ENCODE measurements at regions not wholly inside any gene's neighbourhood (a gene's known extent, or its start where the extent isn't known, plus 50 kb on each side); places are given as distances from the start of the nearest gene placed in this dataset.
"Not testable (repeated sequence)": the region's sequence is repeated elsewhere in the genome, so short reads cannot be mapped to it uniquely, and the experiment has no call there.

DNA sequence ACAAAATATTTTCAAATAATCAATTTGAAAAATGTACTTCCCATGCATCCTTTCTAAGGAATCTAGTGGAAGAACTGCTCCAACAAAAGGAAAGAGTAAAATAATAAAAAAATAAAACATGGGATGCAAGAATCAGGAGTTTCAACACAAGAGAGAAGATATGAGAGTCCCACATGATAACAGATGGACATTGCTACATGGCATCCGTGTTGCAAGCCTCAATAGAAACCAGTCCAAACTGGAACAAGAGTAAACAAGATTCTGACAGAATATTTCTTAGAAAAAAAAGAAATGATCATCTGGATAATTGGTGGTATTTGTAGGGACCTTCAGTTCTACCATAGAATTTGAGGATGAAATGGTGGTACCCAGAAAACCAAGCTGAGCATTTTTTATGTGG, 186.8 kb downstream of the FRK start:
- H3K36me3 Mint-ChIP-seq (ENCODE audit: low read depth), result no peaks in the 10 kb centered on the region
- no peaks in the 10 kb centered on the region for H3K9me3 Mint-ChIP-seq
- TF ChIP-seq, protein P1, sequence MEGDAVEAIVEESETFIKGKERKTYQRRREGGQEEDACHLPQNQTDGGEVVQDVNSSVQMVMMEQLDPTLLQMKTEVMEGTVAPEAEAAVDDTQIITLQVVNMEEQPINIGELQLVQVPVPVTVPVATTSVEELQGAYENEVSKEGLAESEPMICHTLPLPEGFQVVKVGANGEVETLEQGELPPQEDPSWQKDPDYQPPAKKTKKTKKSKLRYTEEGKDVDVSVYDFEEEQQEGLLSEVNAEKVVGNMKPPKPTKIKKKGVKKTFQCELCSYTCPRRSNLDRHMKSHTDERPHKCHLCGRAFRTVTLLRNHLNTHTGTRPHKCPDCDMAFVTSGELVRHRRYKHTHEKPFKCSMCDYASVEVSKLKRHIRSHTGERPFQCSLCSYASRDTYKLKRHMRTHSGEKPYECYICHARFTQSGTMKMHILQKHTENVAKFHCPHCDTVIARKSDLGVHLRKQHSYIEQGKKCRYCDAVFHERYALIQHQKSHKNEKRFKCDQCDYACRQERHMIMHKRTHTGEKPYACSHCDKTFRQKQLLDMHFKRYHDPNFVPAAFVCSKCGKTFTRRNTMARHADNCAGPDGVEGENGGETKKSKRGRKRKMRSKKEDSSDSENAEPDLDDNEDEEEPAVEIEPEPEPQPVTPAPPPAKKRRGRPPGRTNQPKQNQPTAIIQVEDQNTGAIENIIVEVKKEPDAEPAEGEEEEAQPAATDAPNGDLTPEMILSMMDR (conservative IDR thresholded peaks at IDR 0.05), result no peak
- no peaks in the 10 kb centered on the region for H3K4me1 Mint-ChIP-seq
- no peak for DNase-seq (ENCODE audit: low read depth, low spot score)
- H3K27ac Mint-ChIP-seq (ENCODE audit: unreplicated experiment), result no peak overlapping the region
- peaks cover 14% of the 10 kb centered on the region for H3K27me3 Mint-ChIP-seq (ENCODE audit: low read depth)
- H3K4me3 Mint-ChIP-seq, result no peak overlapping the region

DNA sequence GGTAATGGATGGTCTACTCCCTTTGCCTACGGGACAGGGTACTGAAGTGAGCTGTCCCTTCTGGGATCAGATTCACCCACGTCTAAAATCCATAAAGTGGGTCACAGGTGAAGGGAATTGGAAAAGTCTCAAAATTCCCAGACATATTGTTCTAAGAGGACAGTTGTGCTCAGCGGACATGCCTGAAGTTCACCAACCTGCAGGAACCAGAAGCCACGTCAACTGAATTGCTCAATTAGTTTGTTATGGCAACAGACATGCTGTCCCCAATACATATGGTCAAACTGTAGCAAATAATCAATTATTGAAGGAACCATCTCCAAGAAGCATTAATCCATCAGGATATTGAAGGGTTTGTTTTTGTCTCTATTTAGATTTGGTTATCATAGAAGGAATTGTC, 190.2 kb downstream of the FRK start:
- Mint-ChIP-seq H3K4me3 (no peak overlapping the region), H3K27me3 (ENCODE audit: low read depth) (no peaks in the 10 kb centered on the region), H3K36me3 (ENCODE audit: low read depth) (no peaks in the 10 kb centered on the region), H3K27ac (ENCODE audit: unreplicated experiment) (no peak overlapping the region), H3K4me1 (no peaks in the 10 kb centered on the region), H3K9me3 (no peaks in the 10 kb centered on the region)
- TF ChIP-seq, protein P1 (conservative IDR thresholded peaks at IDR 0.05), result no peak
- no peak for DNase-seq (ENCODE audit: low read depth, low spot score)

DNA sequence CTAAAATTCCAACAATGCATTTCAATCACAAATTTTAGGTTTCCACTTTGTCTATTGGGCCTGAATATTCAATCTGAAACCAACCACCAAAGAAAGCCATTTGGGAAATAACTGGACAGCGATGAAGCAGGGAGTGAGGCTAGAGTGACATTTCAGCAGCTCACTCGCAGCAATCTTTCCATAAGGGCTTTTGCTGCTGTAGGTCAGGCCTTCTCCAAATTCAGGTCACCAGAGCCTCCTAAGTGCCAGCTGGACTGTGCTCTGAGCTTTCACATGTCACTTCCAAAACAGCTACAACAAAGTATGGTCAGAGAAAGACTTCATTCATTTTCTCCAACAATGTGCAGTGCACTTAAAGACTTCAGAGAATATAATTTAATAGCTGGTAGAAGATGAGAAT, 194.8 kb downstream of the FRK start:
- Mint-ChIP-seq H3K4me3 (no peak overlapping the region), H3K4me1 (no peaks in the 10 kb centered on the region), H3K9me3 (peaks cover 4% of the 10 kb centered on the region), H3K27me3 (ENCODE audit: low read depth) (no peaks in the 10 kb centered on the region), H3K27ac (ENCODE audit: unreplicated experiment) (peak overlapping the region; percentile 50), H3K36me3 (ENCODE audit: low read depth) (no peaks in the 10 kb centered on the region)
- TF ChIP-seq, protein P1 (conservative IDR thresholded peaks at IDR 0.05), result no peak
- no peak for DNase-seq (ENCODE audit: low read depth, low spot score)

DNA sequence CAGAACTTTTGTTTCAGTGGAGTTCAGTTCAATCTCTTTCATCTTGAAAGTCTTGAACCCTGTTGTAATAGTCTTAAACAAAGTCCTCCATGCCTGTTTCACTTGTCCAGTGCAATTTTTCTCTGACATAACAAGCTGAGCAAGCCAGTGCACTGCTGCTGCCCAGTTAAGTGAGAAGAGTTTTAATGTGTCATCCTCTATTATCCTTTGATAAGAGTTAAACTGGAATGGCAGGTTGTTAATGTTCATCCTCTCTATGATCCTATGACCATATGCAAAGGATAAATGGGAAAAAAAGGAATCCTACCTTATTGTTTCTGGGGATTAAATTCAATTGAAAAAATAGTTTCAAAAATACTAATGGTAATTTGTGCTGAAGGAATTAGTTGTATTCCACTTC, 197.5 kb downstream of the FRK start:
- no peaks in the 10 kb centered on the region for H3K4me1 Mint-ChIP-seq
- DNase-seq (ENCODE audit: low read depth, low spot score), result no peak
- no peaks in the 10 kb centered on the region for H3K36me3 Mint-ChIP-seq (ENCODE audit: low read depth)
- TF ChIP-seq, protein P1 (conservative IDR thresholded peaks at IDR 0.05), result no peak
- H3K9me3 Mint-ChIP-seq, result peaks cover 9% of the 10 kb centered on the region
- H3K4me3 Mint-ChIP-seq, result no peak overlapping the region
- H3K27me3 Mint-ChIP-seq (ENCODE audit: low read depth), result no peaks in the 10 kb centered on the region
- no peak overlapping the region for H3K27ac Mint-ChIP-seq (ENCODE audit: unreplicated experiment)

DNA sequence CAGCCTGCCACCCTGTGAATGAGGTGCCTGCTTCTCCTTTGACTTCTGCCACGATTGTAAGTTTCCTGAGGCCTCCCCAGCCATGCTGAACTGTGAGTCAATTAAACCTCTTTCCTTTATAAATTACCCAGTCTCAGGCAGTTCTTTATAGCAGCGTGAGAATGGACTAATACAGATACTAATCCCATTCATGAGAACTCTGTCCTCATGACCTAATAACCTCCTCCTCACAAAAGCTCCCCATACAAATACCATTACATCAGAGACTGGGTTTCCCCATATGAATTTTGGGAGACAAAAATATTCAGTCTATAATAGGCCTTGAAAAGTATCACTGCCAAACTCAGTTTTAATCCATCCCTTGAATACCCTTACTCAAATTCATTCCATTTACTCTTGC, 199.0 kb downstream of the FRK start:
- DNase-seq (ENCODE audit: low read depth, low spot score); H3K27me3 Mint-ChIP-seq (ENCODE audit: low read depth); H3K27ac Mint-ChIP-seq (ENCODE audit: unreplicated experiment); H3K4me3 Mint-ChIP-seq; H3K36me3 Mint-ChIP-seq (ENCODE audit: low read depth); H3K4me1 Mint-ChIP-seq: not testable (repeated sequence)
- peaks cover 17% of the 10 kb centered on the region for H3K9me3 Mint-ChIP-seq

DNA sequence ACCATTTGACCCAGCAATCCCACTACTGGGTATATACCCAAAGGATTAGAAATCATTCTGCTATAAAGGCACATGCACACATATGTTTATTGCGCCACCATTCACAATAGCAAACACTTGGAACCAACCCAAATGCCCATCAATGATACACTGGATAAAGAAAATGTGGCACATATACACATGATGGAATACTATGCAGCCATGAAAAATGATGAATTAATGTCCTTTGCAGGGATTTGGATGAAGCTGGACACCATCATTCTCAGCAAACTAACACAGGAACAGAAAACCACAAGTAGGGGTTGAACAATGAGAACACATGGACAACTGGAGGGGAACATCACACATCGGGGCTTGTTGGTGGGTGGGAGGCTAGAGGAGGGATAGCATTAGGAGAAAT, 201.1 kb downstream of the FRK start:
- not testable (repeated sequence) for DNase-seq (ENCODE audit: low read depth, low spot score); H3K27ac Mint-ChIP-seq (ENCODE audit: unreplicated experiment); H3K36me3 Mint-ChIP-seq (ENCODE audit: low read depth); H3K27me3 Mint-ChIP-seq (ENCODE audit: low read depth); H3K4me3 Mint-ChIP-seq; H3K4me1 Mint-ChIP-seq
- peaks cover 24% of the 10 kb centered on the region for H3K9me3 Mint-ChIP-seq

All from neural crest cell (in vitro differentiated cells).